GM23338 (cell line): ENCODE measurements at regions not wholly inside any gene's neighbourhood (a gene's known extent, or its start where the extent isn't known, plus 50 kb on each side); places are given as distances from the start of the nearest gene placed in this dataset.

Experiments used
- ATAC-seq: fragments of 200-7000 bp; cut with Tn5 transposase; 3 replicates; pipeline ENCODE4 v1.9.1; 2020
- DNase-seq: peaks from one replicate; pipeline ENCODE4 v3.0.0-alpha.2; 2015; ENCODE audit warnings: low spot score
- H2AFZ ChIP-seq: fragments of 200-600 bp; sonication (generic); 2 replicates; pipeline ENCODE4 v1.8.0; 2016; ENCODE audit warnings: antibody characterized with exemption, mild to moderate bottlenecking, moderate library complexity
- H3F3A ChIP-seq: fragments of 200-600 bp; sonication (generic); replicated peaks from 2 replicates; pipeline ENCODE4 v1.8.0; 2017; ENCODE audit warnings: antibody characterized with exemption, mixed run types, low read depth
- H3K27ac ChIP-seq: fragments of 200-600 bp; sonication (generic); 2 replicates; pipeline ENCODE4 v1.6.1; 2016; ENCODE audit warnings: low read depth
- H3K27me3 ChIP-seq: fragments of 200-600 bp; sonication (generic); 2 replicates; pipeline ENCODE4 v1.8.0; 2016; ENCODE audit warnings: mild to moderate bottlenecking, mixed run types, moderate library complexity; ENCODE audit not compliant: insufficient read depth
- H3K36me3 ChIP-seq: fragments of 200-600 bp; sonication (generic); 2 replicates; pipeline ENCODE4 v1.8.0; 2016; ENCODE audit warnings: mild to moderate bottlenecking; ENCODE audit not compliant: insufficient read depth
- H3K4me1 ChIP-seq: fragments of 200-600 bp; sonication (generic); 2 replicates; pipeline ENCODE4 v1.8.0; 2016; ENCODE audit warnings: mild to moderate bottlenecking, moderate library complexity; ENCODE audit not compliant: insufficient read depth
- H3K4me2 ChIP-seq: fragments of 200-600 bp; sonication (generic); 2 replicates; pipeline ENCODE4 v1.7.1; 2017; ENCODE audit warnings: mixed run types
- H3K4me3 ChIP-seq: fragments of 200-600 bp; sonication (generic); 2 replicates; pipeline ENCODE4 v1.6.1; 2016; ENCODE audit warnings: mixed run types
- H3K79me2 ChIP-seq: fragments of 200-600 bp; sonication (generic); replicated peaks from 2 replicates; pipeline ENCODE4 v1.8.0; 2017; ENCODE audit warnings: mild to moderate bottlenecking; ENCODE audit not compliant: insufficient read depth
- H3K9me2 ChIP-seq: fragments of 200-600 bp; sonication (generic); 2 replicates; pipeline ENCODE4 v1.8.0; 2017; ENCODE audit not compliant: insufficient read depth
- H4K20me1 ChIP-seq: fragments of 200-600 bp; sonication (generic); replicated peaks from 2 replicates; pipeline ENCODE4 v1.8.0; 2017; ENCODE audit warnings: mild to moderate bottlenecking; ENCODE audit not compliant: insufficient read depth
- H3K27ac Mint-ChIP-seq: 2 replicates; pipeline ENCODE4 v1.8.0; 2020; ENCODE audit warnings: inconsistent platforms, mild to moderate bottlenecking, moderate library complexity, mixed read lengths
- H3K27me3 Mint-ChIP-seq: 3 replicates; pipeline ENCODE4 v1.8.0; 2022; ENCODE audit warnings: low read depth, mild to moderate bottlenecking, moderate library complexity, mixed read lengths, inconsistent platforms; ENCODE audit not compliant: insufficient read depth, poor library complexity
- H3K36me3 Mint-ChIP-seq: 3 replicates; pipeline ENCODE4 v1.8.0; 2021; ENCODE audit warnings: low read depth, mild to moderate bottlenecking, inconsistent platforms, moderate library complexity, mixed read lengths
- H3K4me1 Mint-ChIP-seq: 3 replicates; pipeline ENCODE4 v1.8.0; 2020; ENCODE audit warnings: mild to moderate bottlenecking, inconsistent platforms, mixed read lengths
- H3K4me3 Mint-ChIP-seq: 3 replicates; pipeline ENCODE4 v1.8.0; 2021; ENCODE audit warnings: moderate library complexity, mild to moderate bottlenecking, inconsistent platforms, mixed read lengths
- H3K9me3 Mint-ChIP-seq: 3 replicates; pipeline ENCODE4 v1.8.0; 2020; ENCODE audit warnings: moderate library complexity, mild to moderate bottlenecking, inconsistent platforms, mixed read lengths
- EZH2 ChIP-seq: fragments of 200-600 bp; sonication (generic); IDR thresholded peaks from one replicate; pipeline ENCODE4 v1.8.0; 2017; ENCODE audit warnings: antibody characterized with exemption, mild to moderate bottlenecking, low read depth; ENCODE audit not compliant: unreplicated experiment
- JUNB ChIP-seq: IDR thresholded peaks from one replicate; pipeline ENCODE4 v1.6.1; 2016; ENCODE audit warnings: antibody characterized with exemption; ENCODE audit not compliant: unreplicated experiment
- NANOG ChIP-seq: IDR thresholded peaks from 2 replicates; pipeline ENCODE4 v1.6.1; 2016; ENCODE audit warnings: antibody characterized with exemption, borderline replicate concordance
- REST ChIP-seq: IDR thresholded peaks from one replicate; pipeline ENCODE4 v1.6.1; 2018; ENCODE audit warnings: antibody characterized with exemption; ENCODE audit not compliant: unreplicated experiment
- STAT1 ChIP-seq: IDR thresholded peaks from one replicate; pipeline ENCODE4 v1.6.1; 2016; ENCODE audit warnings: antibody characterized with exemption; ENCODE audit not compliant: unreplicated experiment
- ZNF462 ChIP-seq: fragments of 250-450 bp; sonication (Bioruptor Pico); IDR thresholded peaks from 2 replicates; pipeline ENCODE4 v1.5.0; 2020; ENCODE audit warnings: mild to moderate bottlenecking, moderate library complexity

- ATAC-seq, result no peak
- H3K4me3 ChIP-seq, result no peak overlapping the region
- Mint-ChIP-seq H3K27ac (peak overlapping the region; percentile 91), H3K9me3 (peaks cover 26% of the 10 kb centered on the region), H3K4me1 (peaks cover 9% of the 10 kb centered on the region), H3K4me3 (no peak overlapping the region), H3K27me3 (no peaks in the 10 kb centered on the region), H3K36me3 (peaks cover 8% of the 10 kb centered on the region; the same call in 2 of the 3 replicates)
- H3K36me3 ChIP-seq, result no peaks in the 10 kb centered on the region; the same call in 1 of the 2 replicates
- no peak for DNase-seq
- no peaks in the 10 kb centered on the region for H3K9me2 ChIP-seq
- H3K79me2 ChIP-seq, result no peaks in the 10 kb centered on the region
- peak overlapping the region; percentile 32; the same call in 1 of the 2 replicates for H2AFZ ChIP-seq
- no peaks in the 10 kb centered on the region for H3K27me3 ChIP-seq
- TF ChIP-seq JUNB, result no peak
- TF ChIP-seq STAT1, result no peak
- no peak for TF ChIP-seq NANOG
- TF ChIP-seq ZNF462 (CRISPR knock-in tag), result no peak
- TF ChIP-seq EZH2, result no peak
- TF ChIP-seq REST, result no peak
- no peak overlapping the region for H3K4me2 ChIP-seq
- H3K4me1 ChIP-seq, result no peaks in the 10 kb centered on the region
- H3F3A ChIP-seq, result no peaks in the 10 kb centered on the region
- no peaks in the 10 kb centered on the region for H4K20me1 ChIP-seq
- H3K27ac ChIP-seq, result no peak overlapping the region
Observed at GRCh38 chr2:111219734-111220505, 99.2 kb downstream of the BCL2L11 start.
